ENCODE measurements at regions not wholly inside any gene's neighbourhood (a gene's known extent, or its start where the extent isn't known, plus 50 kb on each side); places are given as distances from the start of the nearest gene placed in this dataset.

GRCh38 chr9:14466429-14466818 lies 152.5 kb upstream of the NFIB start:
- DNase-seq = no peak

- DNase-seq = no peak
Observed at GRCh38 chr9:14462950-14463349, 149.0 kb upstream of the NFIB start.

GRCh38 chr9:14455243-14455642 lies 141.3 kb upstream of the NFIB start:
- DNase-seq = no peak

- DNase-seq = no peak
Observed at GRCh38 chr9:14453286-14453685, 139.3 kb upstream of the NFIB start.

GRCh38 chr9:14452539-14452938 lies 138.6 kb upstream of the NFIB start:
- DNase-seq = no peak

GRCh38 chr9:14451949-14452348 lies 138.0 kb upstream of the NFIB start:
- DNase-seq = no peak

- no peak for DNase-seq
Observed at GRCh38 chr9:14447103-14447502, 133.2 kb upstream of the NFIB start.

- no peak for DNase-seq
Observed at GRCh38 chr9:14445946-14446345, 132.0 kb upstream of the NFIB start.

- DNase-seq = no peak
Observed at GRCh38 chr9:14442956-14443355, 129.0 kb upstream of the NFIB start.

- no peak for DNase-seq
Observed at GRCh38 chr9:14441976-14442651, 128.2 kb upstream of the NFIB start.

GRCh38 chr9:14441115-14441514 lies 127.2 kb upstream of the NFIB start:
- DNase-seq = no peak

GRCh38 chr9:14440062-14440461 lies 126.1 kb upstream of the NFIB start:
- DNase-seq = no peak

- no peak for DNase-seq
Observed at GRCh38 chr9:14439555-14439954, 125.6 kb upstream of the NFIB start.

GRCh38 chr9:14438232-14439021 lies 124.5 kb upstream of the NFIB start:
- no peak for DNase-seq

GRCh38 chr9:14437354-14438231 lies 123.7 kb upstream of the NFIB start:
- DNase-seq = no peak

- DNase-seq = no peak
Observed at GRCh38 chr9:14435871-14436270, 121.9 kb upstream of the NFIB start.

GRCh38 chr9:14434971-14435718 lies 121.2 kb upstream of the NFIB start:
- DNase-seq = no peak

- no peak for DNase-seq
Observed at GRCh38 chr9:14434158-14434504, 120.2 kb upstream of the NFIB start.

GRCh38 chr9:14433351-14434157 lies 119.6 kb upstream of the NFIB start:
- no peak for DNase-seq

- DNase-seq = no peak
Observed at GRCh38 chr9:14432666-14433350, 118.9 kb upstream of the NFIB start.

GRCh38 chr9:14428781-14429230 lies 114.9 kb upstream of the NFIB start:
- peak; percentile 74 for DNase-seq

Data from activated CD8-positive, alpha-beta memory T cell treated with anti-CD3 and anti-CD28 coated beads, Interleukin-2, amount 50 U/mL, for 48 hours (primary cell).